Colonic mucosa (tissue), 4 donors: ENCODE measurements at regions not wholly inside any gene's neighbourhood (a gene's known extent, or its start where the extent isn't known, plus 50 kb on each side); places are given as distances from the start of the nearest gene placed in this dataset.

Experiments used
- DNase-seq: peaks from one replicate; pipeline ENCODE4 v3.0.0-alpha.2; 2020
- H3K27ac ChIP-seq: fragments of 200-600 bp; one replicate; pipeline ENCODE4 v1.8.0; 2021
- H3K27me3 ChIP-seq: fragments of 200-600 bp; one replicate; pipeline ENCODE4 v1.8.0; 2021
- H3K36me3 ChIP-seq: fragments of 200-600 bp; one replicate; pipeline ENCODE4 v1.8.0; 2021
- H3K4me1 ChIP-seq: fragments of 200-600 bp; one replicate; pipeline ENCODE4 v1.8.0; 2021; ENCODE audit warnings: mild to moderate bottlenecking
- H3K4me3 ChIP-seq: fragments of 200-600 bp; one replicate; pipeline ENCODE4 v1.8.0; 2021
- H3K9ac ChIP-seq, 2 donors: one replicate each; pipeline ENCODE4 v1.7.0; 2013; ENCODE audit warnings: control low read depth in 2 of 2, low read depth in 2 of 2, low read length in 2 of 2
- H3K9me3 ChIP-seq: fragments of 200-600 bp; one replicate; pipeline ENCODE4 v1.8.0; 2021
- intact Hi-C: fragments of 100-400 bp; cut with DNase I; formaldehyde crosslinking; loops from one replicate; pipeline ENCODE4 v1.14.1; 2022
- TF ChIP-seq, protein P1 (sequence below): fragments of 200-600 bp; IDR thresholded peaks from one replicate; pipeline ENCODE4 v1.8.0; 2022; ENCODE audit warnings: antibody characterized with exemption, mild to moderate bottlenecking
- donor health status: healthy.
- donor health status: DM: no; HTN: no; CAD: no.
- donor health status: DM: no; HTN: no; CAD: no.

DNA sequence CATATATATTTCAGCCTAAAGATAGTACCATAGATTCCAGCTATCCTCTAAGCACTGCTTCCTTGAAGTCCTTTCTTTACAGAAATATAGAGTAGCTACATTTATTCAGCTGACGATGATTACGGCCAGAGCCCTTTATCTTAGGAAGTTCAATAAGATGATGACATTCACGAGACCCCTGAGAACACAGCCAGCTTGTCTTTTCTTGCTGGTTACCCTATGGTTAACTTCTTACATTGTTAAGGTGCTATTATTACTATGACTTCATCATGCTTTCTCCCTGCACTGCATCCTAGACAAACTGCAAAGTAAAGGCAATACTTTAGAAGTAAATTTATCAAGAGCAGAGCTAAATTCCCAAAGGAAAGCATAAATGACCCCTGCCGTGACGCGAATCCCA, 214.4 kb upstream of the LRFN5 start:
- TF ChIP-seq, protein P1, sequence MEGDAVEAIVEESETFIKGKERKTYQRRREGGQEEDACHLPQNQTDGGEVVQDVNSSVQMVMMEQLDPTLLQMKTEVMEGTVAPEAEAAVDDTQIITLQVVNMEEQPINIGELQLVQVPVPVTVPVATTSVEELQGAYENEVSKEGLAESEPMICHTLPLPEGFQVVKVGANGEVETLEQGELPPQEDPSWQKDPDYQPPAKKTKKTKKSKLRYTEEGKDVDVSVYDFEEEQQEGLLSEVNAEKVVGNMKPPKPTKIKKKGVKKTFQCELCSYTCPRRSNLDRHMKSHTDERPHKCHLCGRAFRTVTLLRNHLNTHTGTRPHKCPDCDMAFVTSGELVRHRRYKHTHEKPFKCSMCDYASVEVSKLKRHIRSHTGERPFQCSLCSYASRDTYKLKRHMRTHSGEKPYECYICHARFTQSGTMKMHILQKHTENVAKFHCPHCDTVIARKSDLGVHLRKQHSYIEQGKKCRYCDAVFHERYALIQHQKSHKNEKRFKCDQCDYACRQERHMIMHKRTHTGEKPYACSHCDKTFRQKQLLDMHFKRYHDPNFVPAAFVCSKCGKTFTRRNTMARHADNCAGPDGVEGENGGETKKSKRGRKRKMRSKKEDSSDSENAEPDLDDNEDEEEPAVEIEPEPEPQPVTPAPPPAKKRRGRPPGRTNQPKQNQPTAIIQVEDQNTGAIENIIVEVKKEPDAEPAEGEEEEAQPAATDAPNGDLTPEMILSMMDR, result no peak
- Histone ChIP-seq H3K36me3 (no peaks in the 10 kb centered on the region), H3K9me3 (no peaks in the 10 kb centered on the region), H3K27ac (no peak overlapping the region), H3K9ac (no peak overlapping the region), H3K4me1 (no peaks in the 10 kb centered on the region), H3K4me3 (no peak overlapping the region), H3K27me3 (no peaks in the 10 kb centered on the region)
- intact Hi-C loops, result no loop called here
- no peak for DNase-seq

DNA sequence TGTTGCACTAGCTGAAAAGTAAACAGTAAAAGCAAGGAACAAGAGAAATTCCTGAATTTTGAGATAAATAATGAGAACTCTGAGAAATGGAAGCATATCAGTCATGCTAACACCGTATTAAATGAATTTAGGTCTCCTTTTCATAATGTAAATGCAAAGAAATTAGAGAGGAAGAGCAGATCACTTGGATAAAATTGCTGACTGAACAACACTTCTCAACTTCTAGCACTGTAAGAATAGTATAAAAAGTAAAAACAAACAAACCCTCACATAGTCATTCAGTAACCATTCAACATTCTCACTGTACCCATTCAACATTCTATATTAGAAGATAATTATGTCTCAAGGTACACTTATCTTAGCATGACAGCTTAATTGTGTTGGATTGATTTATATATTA, 217.3 kb upstream of the LRFN5 start:
- no peak overlapping the region for H3K9ac ChIP-seq
- no peak overlapping the region for H3K27ac ChIP-seq
- H3K9me3 ChIP-seq, result no peaks in the 10 kb centered on the region
- intact Hi-C loops, result no loop called here
- no peaks in the 10 kb centered on the region for H3K4me1 ChIP-seq
- TF ChIP-seq, protein P1, result no peak
- no peak for DNase-seq
- H3K36me3 ChIP-seq, result no peaks in the 10 kb centered on the region
- no peak overlapping the region for H3K4me3 ChIP-seq
- H3K27me3 ChIP-seq, result no peaks in the 10 kb centered on the region

DNA sequence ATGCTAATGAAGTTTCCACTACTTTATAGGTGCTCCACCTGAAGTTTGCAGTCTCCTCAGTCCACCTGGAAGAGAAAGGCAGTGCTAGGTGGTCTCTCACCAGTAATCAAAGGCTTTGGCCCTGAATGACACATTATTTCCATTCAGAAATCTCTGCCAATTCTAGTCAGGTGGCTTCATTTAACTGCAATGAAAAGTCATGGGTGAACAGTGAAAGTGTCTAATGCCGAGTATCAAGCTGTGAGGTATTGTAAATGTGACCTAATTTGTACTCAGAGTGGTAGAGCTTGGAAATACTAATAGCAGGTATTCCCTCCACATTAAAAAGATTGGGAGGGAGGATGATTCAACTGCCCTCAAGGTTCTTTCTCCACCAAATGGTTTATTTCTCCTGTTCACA, 220.9 kb upstream of the LRFN5 start:
- no peak overlapping the region for H3K9ac ChIP-seq
- TF ChIP-seq, protein P1, result no peak
- no peaks in the 10 kb centered on the region for H3K4me1 ChIP-seq
- intact Hi-C loops, result no loop called here
- H3K9me3 ChIP-seq, result no peaks in the 10 kb centered on the region
- no peak overlapping the region for H3K27ac ChIP-seq
- no peaks in the 10 kb centered on the region for H3K27me3 ChIP-seq
- no peaks in the 10 kb centered on the region for H3K36me3 ChIP-seq
- no peak overlapping the region for H3K4me3 ChIP-seq
- no peak for DNase-seq

DNA sequence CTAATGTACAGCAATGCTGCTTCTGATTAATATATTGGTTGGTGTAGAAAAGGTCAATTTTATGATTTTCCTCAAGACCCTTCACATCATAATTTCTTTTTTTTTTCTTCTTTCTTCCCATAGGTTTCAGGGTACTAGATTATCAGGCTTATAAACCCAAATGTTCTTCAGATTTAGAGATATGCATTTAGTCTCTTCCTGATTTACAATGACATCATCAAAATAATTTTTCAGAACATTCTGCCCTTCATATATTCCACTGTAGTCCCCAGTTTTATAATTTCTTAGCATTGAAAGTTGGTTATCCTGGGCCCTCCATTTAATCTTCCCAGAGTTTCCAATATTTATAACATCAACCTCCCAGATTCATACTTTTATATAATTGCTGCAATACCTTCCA, 226.7 kb upstream of the LRFN5 start:
- Histone ChIP-seq H3K4me3 (no peak overlapping the region), H3K36me3 (no peaks in the 10 kb centered on the region), H3K9ac (no peak overlapping the region), H3K27me3 (no peaks in the 10 kb centered on the region), H3K4me1 (no peaks in the 10 kb centered on the region), H3K9me3 (no peaks in the 10 kb centered on the region), H3K27ac (no peak overlapping the region)
- no peak for DNase-seq
- TF ChIP-seq, protein P1, result no peak
- intact Hi-C loops, result no loop called here

DNA sequence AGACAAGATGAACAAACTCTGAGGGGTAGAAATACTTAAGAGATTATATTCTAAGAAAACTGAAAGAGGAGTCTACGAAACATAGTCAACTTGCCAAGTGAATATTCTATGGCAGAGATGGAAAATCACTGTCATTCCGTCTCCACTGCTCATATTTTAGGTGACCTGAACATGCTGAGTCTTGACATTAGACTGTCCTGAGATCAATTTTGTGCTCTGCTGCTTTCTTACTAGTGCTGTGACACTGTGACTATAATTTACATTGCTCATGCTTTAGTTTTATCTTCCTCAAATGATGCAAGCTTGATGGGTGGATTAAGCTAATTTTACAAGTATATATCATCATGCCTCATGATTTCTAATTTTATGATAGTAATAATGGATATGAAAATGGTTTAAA, 228.2 kb upstream of the LRFN5 start:
- H3K27me3 ChIP-seq, result no peaks in the 10 kb centered on the region
- H3K4me1 ChIP-seq, result no peaks in the 10 kb centered on the region
- DNase-seq, result no peak
- H3K4me3 ChIP-seq, result no peak overlapping the region
- TF ChIP-seq, protein P1, result no peak
- intact Hi-C loops, result no loop called here
- H3K9me3 ChIP-seq, result no peaks in the 10 kb centered on the region
- H3K27ac ChIP-seq, result no peak overlapping the region
- H3K36me3 ChIP-seq, result no peaks in the 10 kb centered on the region
- no peak overlapping the region for H3K9ac ChIP-seq

DNA sequence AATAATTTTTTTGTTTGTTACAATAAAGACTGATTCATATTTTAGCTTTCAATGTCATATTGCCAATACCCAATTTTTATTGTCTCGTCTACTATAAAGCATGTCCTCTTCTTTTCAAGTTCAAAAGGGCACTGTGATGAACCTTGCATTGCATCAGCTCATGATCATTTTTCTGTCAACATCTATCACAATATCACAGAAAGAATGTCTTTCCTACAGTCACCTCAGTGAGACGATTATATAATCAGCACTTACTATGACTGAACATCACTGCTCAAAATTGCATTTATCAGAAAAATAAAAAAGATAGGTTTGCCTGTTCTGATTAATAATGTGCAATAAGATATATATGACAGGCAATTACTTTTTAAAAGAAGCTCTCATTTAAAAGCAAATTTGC, 228.7 kb upstream of the LRFN5 start:
- Histone ChIP-seq H3K4me1 (no peaks in the 10 kb centered on the region), H3K9me3 (no peaks in the 10 kb centered on the region), H3K9ac (no peak overlapping the region), H3K4me3 (no peak overlapping the region), H3K36me3 (no peaks in the 10 kb centered on the region), H3K27ac (no peak overlapping the region), H3K27me3 (no peaks in the 10 kb centered on the region)
- no peak for DNase-seq
- intact Hi-C loops, result no loop called here
- TF ChIP-seq, protein P1, result no peak
